ENCODE measurements at regions not wholly inside any gene's neighbourhood (a gene's known extent, or its start where the extent isn't known, plus 50 kb on each side); places are given as distances from the start of the nearest gene placed in this dataset.

DNA sequence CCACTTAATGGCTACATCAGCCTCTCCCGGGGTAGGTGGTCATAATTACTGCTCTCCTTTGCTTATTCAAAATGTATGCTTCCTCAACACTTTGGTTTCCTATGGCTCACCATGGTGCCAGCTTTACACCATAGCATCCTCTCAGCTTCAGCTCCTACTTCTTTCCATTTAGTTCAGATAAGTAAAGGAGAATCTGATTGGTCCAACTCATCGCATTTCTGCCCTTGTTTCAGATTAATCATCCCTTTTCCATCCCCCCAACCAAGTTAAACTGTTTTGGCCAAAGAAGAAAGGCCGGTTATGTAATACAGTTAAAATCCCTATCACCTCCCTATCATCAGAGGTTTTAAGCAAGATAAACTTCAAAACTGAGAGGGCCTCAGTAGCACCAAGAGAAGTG is 130.5 kb downstream of the CETN3 start:
- CTCF ChIA-PET: no interaction called here
- Histone ChIP-seq H3K36me3 (ENCODE audit: control insufficient read depth, insufficient read depth, low read length) (no peaks in the 10 kb centered on the region), H3K4me3 (ENCODE audit: low read depth in 2 of 2, low read length in 2 of 2) (no peak overlapping the region), H3K4me1 (ENCODE audit: control insufficient read depth, insufficient read depth, low read length) (no peaks in the 10 kb centered on the region), H3K27me3 (ENCODE audit: control insufficient read depth, insufficient read depth, low read length) (no peaks in the 10 kb centered on the region; the same call in 1 of the 2 replicates), H3K9me3 (ENCODE audit: control insufficient read depth, insufficient read depth, low read depth, low read length) (no peaks in the 10 kb centered on the region), H3K27ac (ENCODE audit: low read length) (no peak overlapping the region)
- no TSS peak for BruUV-seq (replicated peaks)
- TF ChIP-seq, protein P1, sequence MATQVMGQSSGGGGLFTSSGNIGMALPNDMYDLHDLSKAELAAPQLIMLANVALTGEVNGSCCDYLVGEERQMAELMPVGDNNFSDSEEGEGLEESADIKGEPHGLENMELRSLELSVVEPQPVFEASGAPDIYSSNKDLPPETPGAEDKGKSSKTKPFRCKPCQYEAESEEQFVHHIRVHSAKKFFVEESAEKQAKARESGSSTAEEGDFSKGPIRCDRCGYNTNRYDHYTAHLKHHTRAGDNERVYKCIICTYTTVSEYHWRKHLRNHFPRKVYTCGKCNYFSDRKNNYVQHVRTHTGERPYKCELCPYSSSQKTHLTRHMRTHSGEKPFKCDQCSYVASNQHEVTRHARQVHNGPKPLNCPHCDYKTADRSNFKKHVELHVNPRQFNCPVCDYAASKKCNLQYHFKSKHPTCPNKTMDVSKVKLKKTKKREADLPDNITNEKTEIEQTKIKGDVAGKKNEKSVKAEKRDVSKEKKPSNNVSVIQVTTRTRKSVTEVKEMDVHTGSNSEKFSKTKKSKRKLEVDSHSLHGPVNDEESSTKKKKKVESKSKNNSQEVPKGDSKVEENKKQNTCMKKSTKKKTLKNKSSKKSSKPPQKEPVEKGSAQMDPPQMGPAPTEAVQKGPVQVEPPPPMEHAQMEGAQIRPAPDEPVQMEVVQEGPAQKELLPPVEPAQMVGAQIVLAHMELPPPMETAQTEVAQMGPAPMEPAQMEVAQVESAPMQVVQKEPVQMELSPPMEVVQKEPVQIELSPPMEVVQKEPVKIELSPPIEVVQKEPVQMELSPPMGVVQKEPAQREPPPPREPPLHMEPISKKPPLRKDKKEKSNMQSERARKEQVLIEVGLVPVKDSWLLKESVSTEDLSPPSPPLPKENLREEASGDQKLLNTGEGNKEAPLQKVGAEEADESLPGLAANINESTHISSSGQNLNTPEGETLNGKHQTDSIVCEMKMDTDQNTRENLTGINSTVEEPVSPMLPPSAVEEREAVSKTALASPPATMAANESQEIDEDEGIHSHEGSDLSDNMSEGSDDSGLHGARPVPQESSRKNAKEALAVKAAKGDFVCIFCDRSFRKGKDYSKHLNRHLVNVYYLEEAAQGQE (IDR thresholded peaks at IDR 0.05; ENCODE audit: insufficient read depth in 1 of 2, low read depth in 2 of 2, low read length in 1 of 2): no peak
- TF ChIP-seq SIN3A (IDR thresholded peaks at IDR 0.05; ENCODE audit: borderline replicate concordance, insufficient read depth, low read depth, low read length) (no peak), TCF7L2 (IDR thresholded peaks at IDR 0.05; ENCODE audit: low read depth, low read length) (no peak), CTCF (IDR thresholded peaks at IDR 0.05) (no peak), POLR2AphosphoS5 (IDR thresholded peaks at IDR 0.05; ENCODE audit: low read depth, low read length) (no peak)
- in situ Hi-C loops (cut with HindIII; ENCODE audit: low pct_unique_long_range_greater_than_20kb, low sequenced_read_pairs) (no loop called here), intact Hi-C loops (cut with micrococcal nuclease; ENCODE audit: unreplicated experiment) (no loop called here)
- POLR2A ChIA-PET: no interaction called here
- ATAC-seq (no peak), DNase-seq (ENCODE audit: low read depth, low spot score) (no peak)

DNA sequence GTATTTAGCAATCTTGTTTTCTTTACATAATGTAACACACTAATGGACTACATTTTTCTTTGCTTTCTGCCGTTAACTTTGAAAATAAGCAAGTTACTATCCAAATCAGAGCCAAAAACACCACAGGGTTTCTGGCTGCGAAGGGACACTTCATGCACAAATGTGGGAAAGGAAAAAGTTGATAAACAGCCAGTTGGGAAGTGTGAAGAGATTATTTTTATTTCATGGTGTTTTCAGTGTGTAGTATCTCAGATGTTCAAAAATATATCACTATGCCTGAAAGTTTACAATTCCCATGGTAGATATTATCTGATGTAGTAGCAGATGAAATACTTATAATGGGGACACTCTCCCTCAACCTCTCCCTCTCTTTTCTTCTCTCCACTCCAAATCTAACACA is 135.3 kb downstream of the CETN3 start:
- Histone ChIP-seq H3K9me3 (ENCODE audit: control insufficient read depth, insufficient read depth, low read depth, low read length) (no peaks in the 10 kb centered on the region), H3K4me1 (ENCODE audit: control insufficient read depth, insufficient read depth, low read length) (no peaks in the 10 kb centered on the region), H3K36me3 (ENCODE audit: control insufficient read depth, insufficient read depth, low read length) (no peaks in the 10 kb centered on the region), H3K27me3 (ENCODE audit: control insufficient read depth, insufficient read depth, low read length) (no peaks in the 10 kb centered on the region), H3K27ac (ENCODE audit: low read length) (no peak overlapping the region), H3K4me3 (ENCODE audit: low read depth in 2 of 2, low read length in 2 of 2) (no peak overlapping the region)
- ChIA-PET POLR2A (no interaction called here), CTCF (no interaction called here)
- ATAC-seq (no peak), DNase-seq (ENCODE audit: low read depth, low spot score) (no peak)
- in situ Hi-C loops (cut with HindIII; ENCODE audit: low pct_unique_long_range_greater_than_20kb, low sequenced_read_pairs): no loop called here
- TF ChIP-seq POLR2AphosphoS5 (IDR thresholded peaks at IDR 0.05; ENCODE audit: low read depth, low read length) (no peak), TCF7L2 (IDR thresholded peaks at IDR 0.05; ENCODE audit: low read depth, low read length) (no peak), SIN3A (IDR thresholded peaks at IDR 0.05; ENCODE audit: borderline replicate concordance, insufficient read depth, low read depth, low read length) (no peak), CTCF (IDR thresholded peaks at IDR 0.05) (no peak)
- TF ChIP-seq, protein P1 (IDR thresholded peaks at IDR 0.05; ENCODE audit: insufficient read depth in 1 of 2, low read depth in 2 of 2, low read length in 1 of 2): no peak
- intact Hi-C loops (cut with micrococcal nuclease; ENCODE audit: unreplicated experiment): no loop called here
- no TSS peak for BruUV-seq (replicated peaks)
